Erythroblast (primary cell): ENCODE measurements at regions not wholly inside any gene's neighbourhood (a gene's known extent, or its start where the extent isn't known, plus 50 kb on each side); places are given as distances from the start of the nearest gene placed in this dataset.

Source experiments
- GATA1 ChIP-seq: IDR thresholded peaks from 2 replicates; pipeline ENCODE4 v1.6.1; 2011; ENCODE audit warnings: low read depth, mild to moderate bottlenecking, control low read depth, low read length, moderate library complexity
- POLR2A ChIP-seq: IDR thresholded peaks from 2 replicates; pipeline ENCODE4 v1.6.1; 2011; ENCODE audit warnings: mild to moderate bottlenecking, low read length

- TF ChIP-seq POLR2A (no peak), GATA1 (no peak)
Observed at GRCh38 chr1:99110140-99111041, 105.7 kb upstream of the PLPPR5 start.
